ENCODE measurements at regions not wholly inside any gene's neighbourhood (a gene's known extent, or its start where the extent isn't known, plus 50 kb on each side); places are given as distances from the start of the nearest gene placed in this dataset.

DNA sequence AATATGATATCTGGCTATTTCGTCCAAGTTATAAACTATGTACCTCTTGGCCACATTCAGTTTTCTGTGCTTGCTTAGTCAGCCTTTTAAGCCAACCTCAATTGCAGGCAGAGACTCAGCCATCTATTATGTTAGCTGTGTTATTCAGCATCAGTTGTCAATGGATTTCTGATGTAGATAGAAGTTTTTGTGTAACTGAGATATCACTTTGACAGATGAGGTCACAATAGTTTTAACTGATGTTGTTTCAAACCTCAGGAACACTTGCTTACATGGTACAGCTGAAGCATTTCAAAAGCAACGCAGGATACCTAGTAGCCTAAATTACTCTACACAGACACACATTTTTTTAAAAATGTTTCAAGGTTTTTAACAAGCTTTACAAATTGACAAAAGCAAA lies 1478.0 kb downstream of the NCAM2 start:
- Mint-ChIP-seq H3K4me1 (no peaks in the 10 kb centered on the region), H3K9me3 (peaks cover 0 to 16% (median 3%) of the 10 kb centered on the region in 11 donors), H3K27me3 (no peaks in the 10 kb centered on the region), H3K27ac (no peak overlapping the region), H3K4me3 (no peak overlapping the region), H3K36me3 (no peaks in the 10 kb centered on the region)
- ChIA-PET POLR2A (no interaction called here), CTCF (no interaction called here)
- Histone ChIP-seq H3K4me3 (ENCODE audit: low read length) (no peak overlapping the region), H3K4me1 (ENCODE audit: control insufficient read depth in 2 of 2, insufficient read depth in 2 of 2, low read length in 2 of 2) (no peaks in the 10 kb centered on the region), H3K36me3 (ENCODE audit: control insufficient read depth in 2 of 3, insufficient read depth in 3 of 3, low read length in 3 of 3) (no peaks in the 10 kb centered on the region), H3K27me3 (ENCODE audit: control insufficient read depth in 2 of 2, insufficient read depth in 2 of 2, low read length in 2 of 2) (no peaks in the 10 kb centered on the region), H3K27ac (ENCODE audit: low read depth, low read length) (no peak overlapping the region), H3K9me3 (ENCODE audit: control insufficient read depth in 2 of 3, low read length in 3 of 3) (no peaks in the 10 kb centered on the region)
- ATAC-seq (no peak), DNase-seq (no peak)
- intact Hi-C loops (cut with micrococcal nuclease) = no loop called here

DNA sequence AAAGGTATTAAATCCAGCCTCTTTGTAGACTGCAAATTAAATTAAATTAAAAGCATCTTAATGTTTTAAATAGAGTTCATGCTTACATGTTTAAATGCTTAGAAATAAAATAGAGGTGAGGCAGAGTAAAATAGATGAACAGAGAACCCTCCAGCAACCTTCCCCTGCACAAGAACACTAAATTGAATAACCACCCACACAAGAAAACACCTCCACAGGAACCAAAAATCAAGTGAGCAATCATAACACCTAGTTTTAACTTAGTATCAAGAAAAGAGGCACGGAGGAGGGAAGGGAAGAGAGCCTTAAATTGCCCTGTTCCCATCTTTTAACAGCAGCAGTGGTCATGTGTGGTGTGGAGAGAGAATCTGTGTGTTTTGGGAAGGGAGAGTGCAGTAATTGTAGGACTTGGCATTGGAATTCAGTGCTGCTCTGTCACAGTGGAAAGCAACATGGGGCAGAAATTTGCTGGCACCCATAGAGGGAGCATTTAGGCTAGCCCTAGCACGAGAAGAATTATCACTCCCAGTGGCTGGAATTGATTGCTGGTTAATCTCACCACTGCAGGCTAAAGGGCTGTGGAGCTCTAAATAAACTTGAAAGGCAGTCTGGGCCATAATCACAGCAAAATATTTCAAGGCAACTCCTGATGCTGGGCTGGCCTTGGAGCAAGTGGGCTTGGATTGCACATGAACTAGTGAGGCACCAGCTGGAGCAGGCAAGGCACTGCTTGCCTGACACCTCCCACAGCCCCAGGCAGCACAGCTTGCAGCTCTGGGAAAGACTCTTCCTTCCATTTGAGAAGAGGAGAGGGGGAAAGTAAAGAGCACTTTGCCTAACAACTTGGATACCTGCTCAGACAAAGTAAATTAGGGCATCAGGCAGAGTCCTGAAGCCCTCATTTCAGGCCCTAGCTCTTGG lies 1478.8 kb downstream of the NCAM2 start:
- POLR2A ChIA-PET = no interaction called here
- DNase-seq = no peak

GRCh38 chr21:22490049-22490448 lies 1491.8 kb downstream of the NCAM2 start:
- ChIA-PET POLR2A (no interaction called here), CTCF (no interaction called here)
- no peaks in the 10 kb centered on the region for H3K27me3 ChIP-seq (ENCODE audit: control insufficient read depth in 2 of 2, insufficient read depth in 2 of 2, low read length in 2 of 2)

More for the DNA sequence above, 1478.8 kb downstream of the NCAM2 start:
- H3K27me3 ChIP-seq (ENCODE audit: control insufficient read depth in 2 of 2, insufficient read depth in 2 of 2, low read length in 2 of 2) = no peaks in the 10 kb centered on the region
- no peaks in the 10 kb centered on the region for H3K4me1 ChIP-seq (ENCODE audit: control insufficient read depth in 2 of 2, insufficient read depth in 2 of 2, low read length in 2 of 2)
- intact Hi-C loops (cut with micrococcal nuclease) = no loop called here
- H3K9me3 ChIP-seq (ENCODE audit: control insufficient read depth in 2 of 3, low read length in 3 of 3) = no peaks in the 10 kb centered on the region
- CTCF ChIA-PET = no interaction called here
- Mint-ChIP-seq H3K9me3 (peaks cover 0 to 16% (median 3%) of the 10 kb centered on the region in 11 donors), H3K4me1 (no peaks in the 10 kb centered on the region), H3K27me3 (no peaks in the 10 kb centered on the region), H3K36me3 (no peaks in the 10 kb centered on the region), H3K27ac (no peak overlapping the region), H3K4me3 (no peak overlapping the region)
- no peak overlapping the region for H3K27ac ChIP-seq (ENCODE audit: low read depth, low read length)
- no peak for ATAC-seq
- H3K36me3 ChIP-seq (ENCODE audit: control insufficient read depth in 2 of 3, insufficient read depth in 3 of 3, low read length in 3 of 3) = no peaks in the 10 kb centered on the region
- no peak overlapping the region for H3K4me3 ChIP-seq (ENCODE audit: low read length)

GRCh38 chr21:22516230-22516629 lies 1518.0 kb downstream of the NCAM2 start:
- ChIA-PET POLR2A (no interaction called here), CTCF (no interaction called here)
- H3K27ac ChIP-seq (ENCODE audit: low read depth, low read length) = no peak overlapping the region
- H3K36me3 Mint-ChIP-seq = no peaks in the 10 kb centered on the region
- ATAC-seq (peak; percentile 36), DNase-seq (no peak)
- no peaks in the 10 kb centered on the region for H3K27me3 Mint-ChIP-seq
- H3K27ac Mint-ChIP-seq = no peak overlapping the region
- no peak overlapping the region for H3K4me3 ChIP-seq (ENCODE audit: low read length)
- no peak overlapping the region for H3K4me3 Mint-ChIP-seq
- H3K4me1 Mint-ChIP-seq = peaks cover 0 to 4% (median 0%) of the 10 kb centered on the region in 7 donors
- intact Hi-C loops (cut with micrococcal nuclease) = no loop called here
- H3K9me3 ChIP-seq (ENCODE audit: control insufficient read depth in 2 of 3, low read length in 3 of 3) = no peaks in the 10 kb centered on the region
- no peaks in the 10 kb centered on the region for H3K4me1 ChIP-seq (ENCODE audit: control insufficient read depth in 2 of 2, insufficient read depth in 2 of 2, low read length in 2 of 2)
- H3K36me3 ChIP-seq (ENCODE audit: control insufficient read depth in 2 of 3, insufficient read depth in 3 of 3, low read length in 3 of 3) = no peaks in the 10 kb centered on the region
- peaks cover 0 to 4% (median 0%) of the 10 kb centered on the region in 11 donors for H3K9me3 Mint-ChIP-seq
- H3K27me3 ChIP-seq (ENCODE audit: control insufficient read depth in 2 of 2, insufficient read depth in 2 of 2, low read length in 2 of 2) = no peaks in the 10 kb centered on the region

More at GRCh38 chr21:22490049-22490448, 1491.8 kb downstream of the NCAM2 start:
- no peaks in the 10 kb centered on the region for H3K27me3 Mint-ChIP-seq
- Histone ChIP-seq H3K9me3 (ENCODE audit: control insufficient read depth in 2 of 3, low read length in 3 of 3) (no peaks in the 10 kb centered on the region), H3K27ac (ENCODE audit: low read depth, low read length) (no peak overlapping the region), H3K36me3 (ENCODE audit: control insufficient read depth in 2 of 3, insufficient read depth in 3 of 3, low read length in 3 of 3) (no peaks in the 10 kb centered on the region), H3K4me1 (ENCODE audit: control insufficient read depth in 2 of 2, insufficient read depth in 2 of 2, low read length in 2 of 2) (no peaks in the 10 kb centered on the region), H3K4me3 (ENCODE audit: low read length) (no peak overlapping the region)
- DNase-seq = no peak
- no peak overlapping the region for H3K27ac Mint-ChIP-seq
- ATAC-seq = no peak
- H3K4me1 Mint-ChIP-seq = no peaks in the 10 kb centered on the region
- H3K9me3 Mint-ChIP-seq = peaks cover 0 to 5% (median 0%) of the 10 kb centered on the region in 11 donors
- no peak overlapping the region for H3K4me3 Mint-ChIP-seq
- H3K36me3 Mint-ChIP-seq = no peaks in the 10 kb centered on the region
- intact Hi-C loops (cut with micrococcal nuclease) = no loop called here

DNA sequence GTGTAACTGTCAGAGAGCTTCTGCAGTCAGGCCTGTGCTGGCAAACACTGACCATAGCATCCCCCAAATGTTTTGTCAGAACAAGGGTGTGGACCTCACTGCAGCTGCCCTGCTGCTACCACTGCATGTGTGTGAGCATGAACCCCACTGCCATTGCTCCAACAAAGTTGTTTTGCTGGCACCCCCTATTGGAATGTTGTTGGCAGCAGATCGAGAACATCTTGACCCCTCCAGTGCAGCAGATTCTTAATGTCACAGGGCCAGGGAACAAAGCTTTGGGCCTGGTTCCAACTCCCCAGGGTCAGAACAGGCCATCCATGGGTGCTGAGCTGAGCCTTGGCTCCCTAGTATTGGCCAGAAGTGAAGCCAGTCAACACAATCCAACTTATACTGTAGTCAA lies 1537.4 kb downstream of the NCAM2 start:
- H3K27ac ChIP-seq (ENCODE audit: low read depth, low read length) = no peak overlapping the region
- Mint-ChIP-seq H3K27me3 (no peaks in the 10 kb centered on the region), H3K4me3 (no peak overlapping the region), H3K4me1 (no peaks in the 10 kb centered on the region), H3K27ac (no peak overlapping the region), H3K36me3 (no peaks in the 10 kb centered on the region), H3K9me3 (peaks cover 10 to 33% (median 16%) of the 10 kb centered on the region in 11 donors)
- H3K27me3 ChIP-seq (ENCODE audit: control insufficient read depth in 2 of 2, insufficient read depth in 2 of 2, low read length in 2 of 2) = no peaks in the 10 kb centered on the region
- ChIA-PET CTCF (no interaction called here), POLR2A (no interaction called here)
- H3K36me3 ChIP-seq (ENCODE audit: control insufficient read depth in 2 of 3, insufficient read depth in 3 of 3, low read length in 3 of 3) = no peaks in the 10 kb centered on the region
- ATAC-seq (no peak), DNase-seq (no peak)
- no peak overlapping the region for H3K4me3 ChIP-seq (ENCODE audit: low read length)
- H3K9me3 ChIP-seq (ENCODE audit: control insufficient read depth in 2 of 3, low read length in 3 of 3) = no peaks in the 10 kb centered on the region
- intact Hi-C loops (cut with micrococcal nuclease) = no loop called here
- H3K4me1 ChIP-seq (ENCODE audit: control insufficient read depth in 2 of 2, insufficient read depth in 2 of 2, low read length in 2 of 2) = no peaks in the 10 kb centered on the region

DNA sequence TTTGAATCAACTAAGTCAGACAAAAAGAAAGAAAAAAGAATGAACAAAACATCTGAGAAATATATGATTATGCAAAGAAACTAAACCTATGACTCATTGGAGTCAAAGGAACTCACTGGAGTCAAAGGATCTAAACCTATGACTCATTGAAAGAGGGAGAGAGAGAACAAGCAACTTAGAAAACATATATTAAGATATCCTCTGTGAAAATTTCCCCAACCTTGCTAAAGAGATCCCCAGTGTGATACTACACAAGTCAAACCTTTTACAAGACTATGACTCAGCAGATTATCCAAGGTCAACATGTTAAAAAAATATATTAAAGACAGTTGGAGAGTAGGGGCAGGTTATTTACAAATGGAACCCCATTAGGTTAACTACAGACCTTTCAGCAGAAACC lies 1538.3 kb downstream of the NCAM2 start:
- Histone ChIP-seq H3K27ac (ENCODE audit: low read depth, low read length) (no peak overlapping the region), H3K36me3 (ENCODE audit: control insufficient read depth in 2 of 3, insufficient read depth in 3 of 3, low read length in 3 of 3) (no peaks in the 10 kb centered on the region), H3K9me3 (ENCODE audit: control insufficient read depth in 2 of 3, low read length in 3 of 3) (no peaks in the 10 kb centered on the region), H3K27me3 (ENCODE audit: control insufficient read depth in 2 of 2, insufficient read depth in 2 of 2, low read length in 2 of 2) (no peaks in the 10 kb centered on the region), H3K4me1 (ENCODE audit: control insufficient read depth in 2 of 2, insufficient read depth in 2 of 2, low read length in 2 of 2) (no peaks in the 10 kb centered on the region), H3K4me3 (ENCODE audit: low read length) (no peak overlapping the region)
- Mint-ChIP-seq H3K27me3 (no peaks in the 10 kb centered on the region), H3K27ac (no peak overlapping the region), H3K9me3 (peaks cover 10 to 40% (median 16%) of the 10 kb centered on the region in 11 donors), H3K4me3 (no peak overlapping the region), H3K4me1 (no peaks in the 10 kb centered on the region), H3K36me3 (no peaks in the 10 kb centered on the region)
- POLR2A ChIA-PET = no interaction called here
- CTCF ChIA-PET = no interaction called here
- DNase-seq (no peak), ATAC-seq (no peak)
- intact Hi-C loops (cut with micrococcal nuclease) = no loop called here

DNA sequence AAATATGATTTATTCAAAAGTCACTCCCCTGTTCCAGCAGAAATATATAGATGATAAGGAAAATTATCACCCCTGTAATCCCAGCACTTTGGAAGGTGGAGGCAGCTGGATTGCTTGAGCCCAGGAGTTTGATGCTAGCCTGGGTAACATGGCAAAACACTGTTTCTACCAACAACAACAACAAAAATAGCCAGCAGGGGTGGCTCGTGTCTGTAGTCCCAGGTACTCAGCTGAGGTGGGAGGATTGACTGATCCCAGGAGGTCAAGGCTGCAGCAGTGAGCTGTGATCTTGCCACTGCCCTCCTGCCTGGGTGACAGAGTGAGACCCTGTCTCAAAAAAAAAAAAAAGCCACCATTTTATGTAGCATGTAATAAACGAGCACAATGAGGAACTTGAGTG lies 1546.5 kb downstream of the NCAM2 start:
- intact Hi-C loops (cut with micrococcal nuclease) = no loop called here
- Mint-ChIP-seq H3K4me3 (no peak overlapping the region), H3K9me3 (peaks cover 2 to 30% (median 7%) of the 10 kb centered on the region in 11 donors), H3K4me1 (no peaks in the 10 kb centered on the region), H3K27me3 (no peaks in the 10 kb centered on the region), H3K27ac (no peak overlapping the region), H3K36me3 (no peaks in the 10 kb centered on the region)
- ChIA-PET CTCF (no interaction called here), POLR2A (no interaction called here)
- no peaks in the 10 kb centered on the region for H3K9me3 ChIP-seq (ENCODE audit: control insufficient read depth in 2 of 3, low read length in 3 of 3)
- no peak overlapping the region for H3K4me3 ChIP-seq (ENCODE audit: low read length)
- H3K4me1 ChIP-seq (ENCODE audit: control insufficient read depth in 2 of 2, insufficient read depth in 2 of 2, low read length in 2 of 2) = no peaks in the 10 kb centered on the region
- no peak for DNase-seq
- no peak for ATAC-seq
- no peak overlapping the region for H3K27ac ChIP-seq (ENCODE audit: low read depth, low read length)
- no peaks in the 10 kb centered on the region for H3K27me3 ChIP-seq (ENCODE audit: control insufficient read depth in 2 of 2, insufficient read depth in 2 of 2, low read length in 2 of 2)
- H3K36me3 ChIP-seq (ENCODE audit: control insufficient read depth in 2 of 3, insufficient read depth in 3 of 3, low read length in 3 of 3) = no peaks in the 10 kb centered on the region

Data from naive thymus-derived CD4-positive, alpha-beta T cell (primary cell).